GM18867 (cell line): ENCODE measurements at regions not wholly inside any gene's neighbourhood (a gene's known extent, or its start where the extent isn't known, plus 50 kb on each side); places are given as distances from the start of the nearest gene placed in this dataset.
"Not testable (repeated sequence)": the region's sequence is repeated elsewhere in the genome, so short reads cannot be mapped to it uniquely, and the experiment has no call there.

Experiments used
- ATAC-seq: cut with Tn5 transposase; IDR thresholded peaks from one replicate; pipeline ENCODE4 v1.9.1; 2021; ENCODE audit warnings: mild to moderate bottlenecking, moderate library complexity; ENCODE audit not compliant: unreplicated experiment

DNA sequence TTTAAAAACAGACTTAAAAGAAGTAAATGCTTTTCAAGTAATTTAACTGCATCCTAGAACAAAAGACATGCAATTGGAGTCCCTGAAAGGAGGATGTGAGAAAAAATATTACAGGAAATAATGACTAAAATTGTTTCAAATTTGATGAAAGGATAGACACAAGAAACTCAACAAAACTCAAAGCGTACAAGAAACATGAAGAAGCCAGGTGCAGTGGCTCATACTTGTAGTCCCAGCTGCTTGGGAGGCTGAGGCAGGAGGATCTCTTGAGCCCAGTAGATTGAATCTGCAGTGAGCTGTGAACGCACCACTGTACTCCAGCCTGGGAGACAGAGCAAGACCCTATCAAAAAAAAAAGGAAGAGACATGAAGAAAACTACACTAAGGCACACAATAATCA lies 118.1 kb upstream of the SLC39A10 start:
- no peak for ATAC-seq

GRCh38 chr2:195537811-195538210 lies 119.2 kb upstream of the SLC39A10 start:
- ATAC-seq, result no peak

- ATAC-seq, result no peak
Observed at GRCh38 chr2:195536906-195537305, 120.1 kb upstream of the SLC39A10 start.

DNA sequence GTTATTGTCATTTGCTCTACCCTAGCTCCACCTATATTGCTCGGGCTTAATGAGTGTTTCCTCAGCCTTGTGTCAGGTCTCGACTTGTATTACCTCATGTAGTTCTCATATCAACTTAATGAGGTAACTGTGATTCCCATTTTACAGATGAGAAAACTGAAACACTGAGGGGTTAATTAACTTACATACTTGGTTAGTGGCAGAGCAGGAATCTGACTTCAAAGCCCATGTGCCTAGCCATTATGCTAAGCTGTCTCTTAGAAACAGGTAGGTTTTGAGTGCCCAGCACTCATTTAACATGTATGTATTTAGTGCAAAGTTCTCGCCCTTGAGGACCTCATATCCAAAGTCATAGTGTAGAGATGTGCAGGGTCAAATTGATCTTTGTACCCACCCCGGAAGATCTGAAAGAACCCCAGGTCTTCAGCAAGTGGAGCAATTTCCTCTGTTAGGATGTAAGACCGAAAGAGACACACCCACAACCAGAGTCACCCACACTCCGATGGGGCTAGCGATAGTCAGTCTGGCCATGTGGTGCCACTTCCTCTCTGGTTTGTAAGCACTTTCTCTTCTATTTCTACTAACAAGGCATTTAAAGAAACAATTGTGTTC lies 121.0 kb upstream of the SLC39A10 start:
- peak; percentile 94 for ATAC-seq

- no peak for ATAC-seq
Observed at GRCh38 chr2:195534971-195535370, 122.1 kb upstream of the SLC39A10 start.

DNA sequence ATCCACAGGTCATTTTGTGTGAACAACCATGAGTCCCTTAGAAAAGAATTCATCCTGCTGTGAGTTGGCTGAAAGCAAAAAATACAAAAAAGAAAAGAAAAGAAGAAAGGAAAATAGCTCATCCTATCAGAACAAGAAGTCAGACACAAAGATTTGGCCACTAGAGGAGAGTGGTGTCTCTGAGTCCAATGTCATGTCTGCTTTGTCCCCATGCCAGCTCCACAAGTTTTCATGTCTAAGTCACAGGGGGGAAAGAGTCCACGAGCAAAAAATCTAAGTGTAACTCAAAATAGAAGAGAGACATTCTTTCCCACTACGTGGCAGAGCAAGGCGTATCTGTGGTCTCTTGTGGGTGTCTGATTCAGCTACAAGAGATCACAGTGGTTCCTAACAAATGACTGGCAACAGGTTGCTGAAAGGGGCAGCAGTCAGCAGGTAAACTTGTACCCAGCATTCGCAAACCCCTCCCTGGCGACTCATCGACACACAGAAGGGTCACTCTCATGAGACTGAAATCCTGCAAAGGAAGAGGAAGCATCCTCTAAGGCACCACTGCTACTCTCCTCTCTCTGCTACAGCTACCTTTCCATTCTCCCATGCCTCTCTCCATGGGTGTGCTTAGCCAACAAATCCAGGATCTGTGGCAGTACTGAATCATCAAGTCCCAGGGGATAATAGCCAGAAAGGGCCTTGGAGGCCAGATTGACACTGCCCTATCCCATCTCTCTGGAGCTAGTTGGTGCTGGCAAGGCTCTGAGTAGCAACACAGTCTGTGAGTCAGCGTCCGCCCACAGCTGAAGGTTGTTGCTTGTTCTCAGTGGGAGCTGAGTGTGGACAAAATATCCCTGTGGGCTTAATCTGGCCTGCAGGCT lies 123.0 kb upstream of the SLC39A10 start:
- peak; percentile 21 for ATAC-seq

GRCh38 chr2:195532628-195533271 lies 124.3 kb upstream of the SLC39A10 start:
- peak; percentile 45 for ATAC-seq

DNA sequence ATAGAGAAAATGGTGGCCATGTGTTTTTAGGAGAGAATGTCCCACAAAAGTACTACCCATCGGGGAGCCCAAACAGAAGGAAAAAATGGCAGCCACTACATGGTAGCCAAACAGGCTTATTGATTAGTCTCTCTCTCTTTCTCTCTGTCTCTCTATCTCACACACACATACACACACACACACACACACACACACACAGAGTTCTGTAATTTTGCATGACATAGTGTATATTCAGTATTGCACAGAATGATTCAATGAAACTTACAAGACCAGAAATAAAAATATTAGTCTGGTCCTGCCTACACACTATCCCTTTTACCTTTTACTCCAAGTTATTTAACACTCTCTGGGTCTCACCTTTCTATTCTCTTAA lies 124.8 kb upstream of the SLC39A10 start:
- ATAC-seq, result no peak

DNA sequence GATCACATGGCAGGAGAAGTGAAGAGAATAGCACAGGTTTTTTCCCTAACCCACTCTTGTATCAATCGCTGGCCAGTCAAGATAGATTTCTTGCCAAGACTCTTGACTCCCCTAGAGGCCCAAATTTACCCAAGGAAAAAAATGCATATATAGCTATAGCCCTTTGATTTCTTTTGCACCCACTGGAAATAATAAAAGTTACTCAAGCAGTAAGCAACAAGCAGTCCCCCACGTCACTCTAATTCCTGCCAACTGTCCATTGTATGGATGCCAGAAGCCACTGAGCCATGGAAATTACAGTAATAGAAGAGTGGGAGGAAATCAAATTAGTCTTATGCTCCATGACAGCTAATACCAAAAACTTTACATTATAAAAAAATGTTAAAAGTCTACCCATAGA lies 125.3 kb upstream of the SLC39A10 start:
- no peak for ATAC-seq

GRCh38 chr2:195523242-195523641 lies 133.8 kb upstream of the SLC39A10 start:
- not testable (repeated sequence) for ATAC-seq

GRCh38 chr2:195521589-195521988 lies 135.4 kb upstream of the SLC39A10 start:
- no peak for ATAC-seq

GRCh38 chr2:195520671-195521155 lies 136.3 kb upstream of the SLC39A10 start:
- ATAC-seq, result no peak

DNA sequence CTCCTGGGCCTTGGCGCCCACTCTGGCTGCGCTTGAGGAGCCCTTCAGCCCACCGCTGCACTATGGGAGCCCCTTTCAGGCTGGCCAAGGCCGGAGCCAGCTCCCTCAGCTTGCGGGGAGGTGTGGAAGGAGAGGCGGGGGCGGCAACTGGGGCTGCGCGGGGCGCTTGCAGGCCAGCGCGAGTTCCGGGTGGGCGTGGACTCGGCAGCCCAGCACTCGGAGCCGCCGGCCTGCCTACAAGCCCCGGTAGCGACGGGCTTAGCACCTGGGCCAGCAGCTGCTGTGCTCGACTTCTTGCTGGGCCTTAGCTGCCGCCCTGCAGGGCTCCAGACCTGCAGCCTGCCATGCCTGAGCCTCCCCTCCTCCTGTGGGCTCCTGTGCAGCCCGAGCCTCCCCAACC lies 141.5 kb upstream of the SLC39A10 start:
- ATAC-seq, result no peak

DNA sequence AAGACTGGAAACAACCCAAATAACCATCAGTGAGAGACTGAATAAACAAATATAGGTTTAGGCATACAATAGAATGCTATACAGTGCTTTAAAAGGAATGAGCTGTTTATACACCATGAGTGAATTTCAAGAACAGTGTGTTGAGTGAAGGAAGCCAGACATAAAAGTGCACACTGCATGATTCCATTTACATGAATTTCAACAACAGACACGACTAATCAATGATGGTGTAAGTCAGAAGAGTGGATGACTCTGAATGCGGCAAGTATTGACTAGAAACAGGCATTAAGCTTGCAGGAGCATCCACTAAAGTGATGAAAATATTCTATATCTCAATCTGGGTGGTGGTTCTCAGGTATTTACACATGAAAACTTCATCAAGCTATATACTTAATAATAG lies 142.7 kb upstream of the SLC39A10 start:
- no peak for ATAC-seq

GRCh38 chr2:195513119-195513518 lies 143.9 kb upstream of the SLC39A10 start:
- no peak for ATAC-seq

DNA sequence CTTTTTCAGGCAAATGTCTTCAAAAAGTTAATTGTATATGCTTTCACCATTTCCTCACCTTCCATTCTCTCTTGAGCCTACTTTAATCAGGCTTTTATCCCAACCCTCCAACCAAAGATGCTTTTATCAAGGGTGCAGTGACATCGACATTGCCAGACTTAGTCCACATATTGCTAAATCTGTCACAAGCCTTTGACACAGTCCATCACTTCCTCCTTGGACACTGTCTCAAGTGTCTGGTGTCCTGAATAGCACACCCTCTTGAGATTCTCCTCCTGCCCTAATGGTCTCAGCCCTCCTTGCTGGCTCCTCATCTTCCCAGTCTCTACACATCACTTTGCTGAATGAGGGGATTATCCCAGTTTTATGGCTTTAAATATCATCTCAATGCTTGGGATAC lies 147.5 kb upstream of the SLC39A10 start:
- no peak for ATAC-seq

DNA sequence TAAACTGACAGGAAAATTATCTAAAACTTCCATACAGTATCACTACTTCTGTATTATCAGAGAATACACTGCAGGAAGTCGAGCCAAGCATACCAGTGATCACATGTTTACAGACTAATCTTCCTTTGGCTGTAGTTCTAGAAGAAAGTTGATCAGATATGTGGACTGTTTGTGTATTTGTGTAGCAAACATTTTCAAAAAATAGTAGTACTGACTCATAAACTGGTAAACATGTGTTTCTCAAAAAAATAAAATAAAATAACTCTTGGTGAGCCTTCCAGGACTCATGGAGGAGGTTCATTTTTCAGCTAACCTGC lies 148.9 kb upstream of the SLC39A10 start:
- ATAC-seq, result no peak

DNA sequence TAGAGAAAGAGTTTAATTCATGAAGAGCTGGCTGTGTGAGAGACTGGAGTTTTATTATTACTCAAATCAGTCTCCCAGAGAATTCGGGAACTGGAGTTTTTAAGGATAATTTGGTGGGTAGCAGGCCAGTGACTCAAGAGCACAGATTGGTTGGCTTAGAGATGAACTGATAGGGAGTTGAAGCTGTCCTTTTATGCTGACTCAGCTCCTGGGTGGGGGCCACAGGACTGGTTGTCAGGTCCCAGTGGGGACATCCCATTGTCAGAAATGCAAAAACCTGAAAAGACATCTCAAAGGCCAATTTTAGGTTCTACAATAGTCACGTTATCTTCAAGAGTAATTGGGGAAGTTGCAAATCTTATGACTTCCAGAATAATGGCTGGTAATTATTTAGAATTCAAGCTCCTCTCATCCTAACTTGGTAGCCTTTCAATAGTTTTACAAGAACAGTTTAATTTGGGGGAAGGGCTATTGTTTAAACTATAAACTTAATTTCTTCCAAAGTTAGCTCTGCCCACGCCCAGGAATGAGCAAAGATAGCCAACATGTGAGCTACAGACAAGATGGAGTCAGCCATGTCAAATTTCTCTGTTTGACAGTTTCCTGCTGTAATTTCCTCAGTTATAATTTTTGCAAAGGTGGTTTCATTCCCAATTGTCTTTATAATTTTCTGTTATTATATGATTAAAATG lies 149.4 kb upstream of the SLC39A10 start:
- no peak for ATAC-seq

DNA sequence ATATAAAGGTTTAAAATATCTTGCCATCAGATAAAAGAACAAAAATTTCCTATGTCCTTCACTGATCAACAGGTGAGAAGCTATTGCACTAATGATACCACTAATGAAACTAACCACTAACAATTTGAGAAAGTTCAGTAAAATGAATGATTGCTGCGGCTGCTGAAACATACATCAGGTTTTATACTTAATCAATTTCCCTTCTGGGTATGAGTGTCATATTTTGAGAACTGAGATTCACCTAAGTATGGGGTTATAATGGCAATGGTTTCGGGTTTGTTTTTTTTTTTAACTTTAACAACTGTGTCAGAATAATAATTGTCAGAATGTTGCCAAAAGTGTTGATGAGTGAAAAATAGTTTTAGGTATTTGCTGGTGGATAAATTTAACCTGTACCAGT lies 151.3 kb upstream of the SLC39A10 start:
- ATAC-seq, result peak; percentile 98

DNA sequence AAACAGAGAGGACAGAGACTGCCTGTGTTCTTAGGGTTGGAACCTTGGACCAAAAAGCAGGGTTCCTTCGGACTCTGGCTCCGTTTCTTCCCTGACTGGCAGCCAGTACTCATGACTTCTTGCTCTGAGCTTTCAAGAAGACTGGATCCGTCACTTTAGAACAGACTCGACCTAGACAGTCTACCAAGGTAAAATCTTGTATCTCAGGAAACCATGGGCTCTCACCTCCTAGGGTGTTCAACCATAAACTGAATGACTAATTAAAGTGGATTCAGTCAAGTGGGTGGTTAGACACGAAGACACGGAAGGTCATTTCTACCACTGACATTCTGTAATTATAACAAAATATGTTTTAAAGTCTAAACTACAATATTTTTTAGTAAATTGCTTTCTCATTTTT lies 153.8 kb upstream of the SLC39A10 start:
- ATAC-seq, result no peak

GRCh38 chr2:195501746-195502145 lies 155.3 kb upstream of the SLC39A10 start:
- ATAC-seq, result no peak
